ENCODE measurements at regions not wholly inside any gene's neighbourhood (a gene's known extent, or its start where the extent isn't known, plus 50 kb on each side); places are given as distances from the start of the nearest gene placed in this dataset.
"Not testable (repeated sequence)": the region's sequence is repeated elsewhere in the genome, so short reads cannot be mapped to it uniquely, and the experiment has no call there.

GRCh38 chr5:96483878-96484277, 50.8 kb upstream of the PCSK1 start:
- peak; percentile 38 for DNase-seq
- no peak overlapping the region for H3K4me3 ChIP-seq (ENCODE audit: low read depth, low read length)
- H3K27ac ChIP-seq: no peak overlapping the region
- H3K36me3 ChIP-seq (replicated peaks): no peaks in the 10 kb centered on the region
- H3K27me3 ChIP-seq (replicated peaks): no peaks in the 10 kb centered on the region
- no peak for TF ChIP-seq CTCF (IDR thresholded peaks at IDR 0.05; ENCODE audit: low read depth, low read length, missing control alignments)
- in situ Hi-C loops (cut with HindIII; ENCODE audit: low pct_ligation_motif_present, low sequenced_read_pairs): no loop called here

- Histone ChIP-seq H3K27ac (no peak overlapping the region), H3K27me3 (replicated peaks) (no peaks in the 10 kb centered on the region), H3K36me3 (replicated peaks) (no peaks in the 10 kb centered on the region), H3K4me3 (ENCODE audit: low read depth, low read length) (no peak overlapping the region)
- no peak for DNase-seq
- in situ Hi-C loops (cut with HindIII; ENCODE audit: low pct_ligation_motif_present, low sequenced_read_pairs): no loop called here
- TF ChIP-seq CTCF (IDR thresholded peaks at IDR 0.05; ENCODE audit: low read depth, low read length, missing control alignments): no peak
Observed at GRCh38 chr5:96487859-96488258, 54.8 kb upstream of the PCSK1 start.

GRCh38 chr5:96489532-96489931, 56.5 kb upstream of the PCSK1 start:
- no peaks in the 10 kb centered on the region for H3K36me3 ChIP-seq (replicated peaks)
- no peaks in the 10 kb centered on the region for H3K27me3 ChIP-seq (replicated peaks)
- H3K4me3 ChIP-seq (ENCODE audit: low read depth, low read length): no peak overlapping the region
- no peak for TF ChIP-seq CTCF (IDR thresholded peaks at IDR 0.05; ENCODE audit: low read depth, low read length, missing control alignments)
- in situ Hi-C loops (cut with HindIII; ENCODE audit: low pct_ligation_motif_present, low sequenced_read_pairs): no loop called here
- no peak overlapping the region for H3K27ac ChIP-seq
- DNase-seq: no peak

GRCh38 chr5:96492459-96493047, 59.5 kb upstream of the PCSK1 start:
- in situ Hi-C loops (cut with HindIII; ENCODE audit: low pct_ligation_motif_present, low sequenced_read_pairs): no loop called here
- no peak for TF ChIP-seq CTCF (IDR thresholded peaks at IDR 0.05; ENCODE audit: low read depth, low read length, missing control alignments)
- peak; percentile 17 for DNase-seq

GRCh38 chr5:96493219-96493790, 60.3 kb upstream of the PCSK1 start:
- Histone ChIP-seq H3K36me3 (replicated peaks) (no peaks in the 10 kb centered on the region), H3K27ac (no peak overlapping the region), H3K4me3 (ENCODE audit: low read depth, low read length) (no peak overlapping the region), H3K27me3 (replicated peaks) (no peaks in the 10 kb centered on the region)
- in situ Hi-C loops (cut with HindIII; ENCODE audit: low pct_ligation_motif_present, low sequenced_read_pairs): no loop called here
- no peak for DNase-seq
- no peak for TF ChIP-seq CTCF (IDR thresholded peaks at IDR 0.05; ENCODE audit: low read depth, low read length, missing control alignments)

More at GRCh38 chr5:96492459-96493047, 59.5 kb upstream of the PCSK1 start:
- Histone ChIP-seq H3K27ac (no peak overlapping the region), H3K4me3 (ENCODE audit: low read depth, low read length) (no peak overlapping the region), H3K27me3 (replicated peaks) (no peaks in the 10 kb centered on the region), H3K36me3 (replicated peaks) (no peaks in the 10 kb centered on the region)

- DNase-seq; H3K27me3 ChIP-seq (replicated peaks); H3K27ac ChIP-seq; H3K36me3 ChIP-seq (replicated peaks); H3K4me3 ChIP-seq (ENCODE audit: low read depth, low read length); in situ Hi-C loops (cut with HindIII; ENCODE audit: low pct_ligation_motif_present, low sequenced_read_pairs): not testable (repeated sequence)
Observed at GRCh38 chr5:96495412-96495811, 62.4 kb upstream of the PCSK1 start.

GRCh38 chr5:96497027-96497426, 64.0 kb upstream of the PCSK1 start:
- in situ Hi-C loops (cut with HindIII; ENCODE audit: low pct_ligation_motif_present, low sequenced_read_pairs); DNase-seq; H3K4me3 ChIP-seq (ENCODE audit: low read depth, low read length): not testable (repeated sequence)

More at GRCh38 chr5:96497027-96497426, 64.0 kb upstream of the PCSK1 start:
- not testable (repeated sequence) for H3K27ac ChIP-seq; H3K27me3 ChIP-seq (replicated peaks); H3K36me3 ChIP-seq (replicated peaks)

Measured in brain microvascular endothelial cell (primary cell).